GM21423 (cell line): ENCODE measurements at regions not wholly inside any gene's neighbourhood (a gene's known extent, or its start where the extent isn't known, plus 50 kb on each side); places are given as distances from the start of the nearest gene placed in this dataset.
"Not testable (repeated sequence)": the region's sequence is repeated elsewhere in the genome, so short reads cannot be mapped to it uniquely, and the experiment has no call there.

Experiments
- ATAC-seq: cut with Tn5 transposase; IDR thresholded peaks from one replicate; pipeline ENCODE4 v1.9.1; 2021; ENCODE audit warnings: mild to moderate bottlenecking, moderate library complexity; ENCODE audit not compliant: unreplicated experiment

DNA sequence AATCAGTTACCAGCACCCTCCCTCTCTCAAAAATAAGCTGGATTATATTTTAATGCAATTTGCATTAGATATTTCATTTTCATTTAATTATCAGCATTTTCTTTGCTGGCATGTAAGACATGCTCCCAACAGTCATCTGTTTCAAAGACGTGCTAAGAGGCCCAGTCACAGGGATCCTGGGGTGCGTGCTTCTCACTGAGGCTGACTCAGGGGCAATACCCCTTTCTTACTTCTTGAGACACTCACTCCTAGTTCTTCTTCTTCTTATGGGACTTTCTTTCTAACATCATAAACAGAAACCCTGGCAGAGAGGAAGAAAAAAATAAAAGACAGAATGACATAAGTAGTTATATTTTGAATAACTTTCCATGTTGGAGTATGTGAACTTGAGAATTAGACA is 372.1 kb upstream of the MEX3C start:
- ATAC-seq: no peak

DNA sequence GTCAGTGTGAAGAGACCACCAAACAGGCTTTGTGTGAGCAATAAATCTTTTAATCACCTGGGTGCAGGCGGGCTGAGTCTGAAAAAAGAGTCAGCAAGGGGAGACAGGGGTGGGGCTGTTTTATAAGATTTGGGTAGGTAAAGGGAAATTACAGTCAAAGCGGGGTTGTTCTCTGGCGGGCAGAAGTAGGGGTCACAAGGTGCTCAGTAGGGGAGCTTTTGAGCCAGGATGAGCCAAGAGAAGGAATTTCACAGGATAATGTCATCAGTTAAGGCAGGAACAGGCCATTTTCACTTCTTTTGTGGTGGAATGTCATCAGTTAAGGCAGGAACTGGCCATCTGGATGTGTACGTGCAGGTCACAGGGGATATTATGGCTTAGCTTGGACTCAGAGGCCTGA is 372.6 kb upstream of the MEX3C start:
- ATAC-seq: not testable (repeated sequence)

DNA sequence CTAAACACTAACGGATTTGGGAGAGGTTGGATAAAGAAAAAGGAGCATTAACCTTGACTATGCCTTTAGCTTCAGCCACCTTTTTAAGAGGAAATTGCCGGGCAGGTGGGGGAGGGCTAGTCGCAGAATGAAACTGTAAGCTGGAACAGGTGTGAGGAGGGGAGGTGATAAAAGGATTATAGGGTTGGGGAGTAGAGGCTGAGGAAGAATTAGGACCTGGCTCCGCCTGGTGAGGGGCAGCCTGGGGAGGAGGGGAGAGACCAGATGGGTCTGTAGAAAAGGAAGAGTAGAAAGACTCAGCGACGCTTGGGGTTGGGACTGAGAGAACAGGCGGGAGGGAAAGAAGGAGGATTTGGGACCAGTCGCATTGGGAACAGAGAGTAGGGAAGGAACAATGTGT is 376.4 kb upstream of the MEX3C start:
- not testable (repeated sequence) for ATAC-seq

DNA sequence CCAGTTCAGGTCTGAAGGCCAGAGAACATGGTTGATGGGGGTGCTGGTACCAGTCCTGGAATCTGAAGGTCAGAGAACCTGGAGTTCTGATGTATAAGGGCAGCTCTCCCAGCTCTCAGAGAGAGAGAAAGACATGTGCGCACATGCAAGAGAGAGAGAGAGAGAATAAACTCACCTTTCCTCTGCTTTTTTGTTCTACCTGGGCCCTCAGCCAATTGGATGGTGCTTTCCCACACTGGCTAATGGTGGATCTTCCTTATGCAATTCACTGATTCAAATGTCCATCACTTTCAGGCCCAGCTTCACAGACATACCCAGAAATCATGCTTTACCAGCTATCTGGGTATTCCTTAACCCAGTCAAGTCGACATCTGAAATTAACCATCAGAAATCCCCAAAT is 377.7 kb upstream of the MEX3C start:
- ATAC-seq: no peak

- ATAC-seq: no peak
Observed at GRCh38 chr18:51578406-51578980, 381.0 kb upstream of the MEX3C start.

GRCh38 chr18:51580580-51580979 is 383.1 kb upstream of the MEX3C start:
- ATAC-seq: no peak

- ATAC-seq: no peak
Observed at GRCh38 chr18:51582551-51582950, 385.1 kb upstream of the MEX3C start.

DNA sequence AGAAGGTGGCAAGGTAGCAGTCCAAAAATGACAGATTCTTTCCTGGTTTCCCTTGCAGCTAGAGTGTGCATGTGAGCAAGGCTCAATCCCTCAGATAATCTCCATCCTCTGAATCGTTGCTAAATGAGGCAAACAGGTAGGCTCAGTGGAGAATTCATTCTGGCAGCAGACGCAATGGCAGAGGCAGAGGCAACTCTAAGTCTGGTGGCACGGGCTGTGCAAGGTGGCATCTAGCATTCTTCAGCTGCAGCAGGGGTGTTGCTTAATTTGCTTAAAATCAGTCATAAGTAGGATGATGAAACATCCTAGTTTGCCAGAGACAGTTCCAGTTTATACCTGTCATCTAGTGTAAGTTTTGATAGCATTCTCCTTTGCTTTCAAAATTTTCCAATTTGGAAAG is 391.1 kb upstream of the MEX3C start:
- ATAC-seq: no peak

DNA sequence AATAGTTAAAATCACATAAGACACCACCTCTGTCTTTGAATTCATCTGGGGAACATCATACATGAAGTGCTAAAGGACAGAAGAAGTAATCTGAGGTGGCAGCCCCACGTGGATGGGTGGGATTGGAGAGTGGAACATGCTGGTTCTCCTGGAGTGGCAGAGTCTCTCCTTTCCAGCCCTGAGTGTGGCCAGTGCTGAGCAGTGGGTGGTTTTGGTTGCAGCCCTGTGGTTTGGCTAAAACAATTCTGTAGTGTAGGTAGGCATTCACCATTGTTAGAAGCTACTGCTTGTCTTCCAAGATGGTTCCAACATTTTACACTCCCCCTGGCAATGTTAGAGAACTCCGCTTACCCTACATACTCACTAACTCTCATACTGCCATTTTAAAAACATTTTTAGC is 396.4 kb upstream of the MEX3C start:
- no peak for ATAC-seq

- no peak for ATAC-seq
Observed at GRCh38 chr18:51603111-51603510, 405.6 kb upstream of the MEX3C start.

GRCh38 chr18:51603551-51603950 is 406.1 kb upstream of the MEX3C start:
- no peak for ATAC-seq

DNA sequence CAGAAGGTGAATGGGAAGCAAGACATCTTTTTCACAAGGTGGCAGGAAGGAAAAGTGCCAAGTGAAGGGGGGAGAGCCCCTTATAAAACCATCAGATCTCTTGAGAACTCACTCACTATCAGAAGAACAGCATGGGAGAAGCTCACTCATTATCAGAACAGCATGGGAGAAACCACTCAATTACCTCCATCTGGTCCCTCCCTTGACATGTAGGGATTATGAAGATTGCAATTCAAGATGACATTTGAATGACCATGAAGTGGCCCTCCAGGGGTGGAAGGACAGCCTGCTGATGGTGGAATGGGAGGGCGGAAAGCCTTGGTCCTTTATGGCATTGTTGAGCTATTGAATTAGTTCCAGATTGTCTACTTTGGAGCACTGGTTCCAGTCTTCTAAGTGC is 413.0 kb upstream of the MEX3C start:
- ATAC-seq: no peak

GRCh38 chr18:51611326-51611725 is 413.8 kb upstream of the MEX3C start:
- ATAC-seq: no peak

DNA sequence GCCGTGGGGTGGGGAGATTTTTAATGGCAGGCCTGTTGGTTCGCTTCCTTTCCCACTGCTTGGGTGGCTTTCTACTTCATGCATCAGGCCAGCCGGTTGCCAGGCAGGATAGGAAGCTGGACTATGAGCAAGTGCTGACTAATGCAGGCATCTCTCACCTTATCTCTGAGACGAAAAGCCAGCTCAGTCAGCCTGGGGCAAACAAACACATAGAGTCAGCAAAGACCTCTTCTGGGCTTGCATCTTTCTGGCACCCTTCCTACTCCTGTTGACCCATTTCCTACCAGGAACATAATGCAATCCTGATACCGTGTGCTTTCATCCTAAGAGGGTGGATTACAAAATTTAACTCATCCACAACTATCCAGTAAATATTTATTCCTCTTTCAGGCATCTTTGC is 416.6 kb upstream of the MEX3C start:
- no peak for ATAC-seq

GRCh38 chr18:51614967-51615571 is 417.6 kb upstream of the MEX3C start:
- ATAC-seq: no peak

- no peak for ATAC-seq
Observed at GRCh38 chr18:51617167-51617566, 419.7 kb upstream of the MEX3C start.

DNA sequence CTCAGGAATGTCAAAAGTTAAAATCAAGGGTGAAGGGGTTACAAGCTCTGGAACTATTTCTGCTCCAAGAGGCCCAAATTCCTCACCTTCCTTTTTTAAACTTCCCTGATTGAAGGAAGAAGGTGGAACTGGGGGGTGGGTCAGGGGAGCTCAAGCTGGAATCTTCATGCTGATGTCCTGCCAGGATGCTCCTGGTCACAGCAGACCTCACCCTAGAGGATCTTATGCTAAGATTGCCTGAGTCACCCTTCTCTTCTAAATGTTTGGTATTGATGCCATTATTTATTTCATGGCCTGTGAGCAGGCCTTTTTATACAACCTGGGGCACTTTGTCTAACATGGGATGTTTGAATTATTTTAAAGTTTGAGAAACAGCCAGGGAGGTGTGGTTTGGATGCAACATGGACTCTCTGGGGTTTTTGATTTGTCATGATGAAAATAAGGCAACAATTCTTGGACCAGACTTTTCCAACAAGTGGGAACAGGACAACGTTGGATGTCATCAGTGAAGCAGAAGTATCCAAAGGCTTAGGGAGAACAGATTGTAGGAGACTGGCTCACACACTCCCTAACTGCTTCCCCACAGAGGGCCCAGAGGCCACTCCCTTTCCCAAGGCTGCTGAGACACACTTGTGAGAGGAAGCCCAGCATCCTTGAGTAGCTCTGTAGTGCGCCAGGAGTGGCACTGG is 420.2 kb upstream of the MEX3C start:
- no peak for ATAC-seq

DNA sequence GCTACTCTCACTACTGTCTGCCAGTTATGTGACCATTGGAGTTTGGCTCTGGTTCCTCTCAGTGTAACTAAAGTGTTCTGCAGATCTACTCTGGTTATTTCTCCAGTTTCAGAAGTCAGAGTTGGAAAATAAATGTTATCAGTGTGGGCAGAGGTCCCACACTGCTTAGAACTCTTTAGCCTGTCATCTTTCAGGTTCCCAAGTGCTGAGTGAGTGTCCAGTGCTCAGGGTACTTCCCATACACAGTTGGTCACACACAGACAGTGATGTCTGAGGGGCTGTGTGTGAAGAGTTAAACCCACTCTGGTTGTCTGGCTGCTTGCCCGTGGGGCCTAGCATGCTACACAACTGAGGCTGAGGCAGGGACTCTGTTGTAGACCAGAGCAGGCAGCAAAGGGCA is 421.8 kb upstream of the MEX3C start:
- ATAC-seq: no peak

- no peak for ATAC-seq
Observed at GRCh38 chr18:51621113-51621863, 423.8 kb upstream of the MEX3C start.

DNA sequence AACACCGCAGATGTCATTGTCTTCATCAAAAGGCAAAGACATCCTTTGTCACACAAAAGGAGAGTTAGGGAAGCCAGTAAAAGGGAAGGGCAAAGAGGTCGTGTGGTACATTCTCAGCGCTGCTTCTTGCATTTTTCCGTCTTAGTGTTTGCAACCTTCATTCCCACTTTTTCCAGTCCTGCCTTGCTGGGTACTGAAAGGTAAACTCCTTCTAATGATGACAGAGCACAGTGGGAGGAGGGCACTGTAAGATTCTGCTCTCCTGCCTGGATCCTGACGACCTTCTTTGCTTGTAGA is 424.3 kb upstream of the MEX3C start:
- no peak for ATAC-seq

GRCh38 chr18:51622702-51623101 is 425.2 kb upstream of the MEX3C start:
- no peak for ATAC-seq

DNA sequence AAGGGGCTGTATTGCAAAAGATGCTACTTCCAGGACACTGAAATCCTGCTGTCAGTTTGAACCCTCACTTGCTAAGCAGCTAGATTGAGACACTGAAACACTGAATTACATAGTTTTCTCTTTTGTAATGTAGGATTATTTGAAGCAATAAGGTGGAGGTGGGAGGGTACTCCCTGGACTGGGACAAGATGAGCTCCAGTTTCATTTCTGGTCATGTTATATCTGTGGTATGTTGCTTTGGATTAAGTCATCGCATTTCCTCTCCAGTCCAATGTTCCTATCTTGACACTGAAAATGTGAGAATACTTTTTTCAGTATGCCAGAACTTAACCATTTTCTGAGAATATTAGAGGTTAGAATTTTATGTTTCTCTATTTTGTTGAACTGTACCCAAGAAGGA is 426.2 kb upstream of the MEX3C start:
- no peak for ATAC-seq
